ENCODE measurements at regions not wholly inside any gene's neighbourhood (a gene's known extent, or its start where the extent isn't known, plus 50 kb on each side); places are given as distances from the start of the nearest gene placed in this dataset.

DNA sequence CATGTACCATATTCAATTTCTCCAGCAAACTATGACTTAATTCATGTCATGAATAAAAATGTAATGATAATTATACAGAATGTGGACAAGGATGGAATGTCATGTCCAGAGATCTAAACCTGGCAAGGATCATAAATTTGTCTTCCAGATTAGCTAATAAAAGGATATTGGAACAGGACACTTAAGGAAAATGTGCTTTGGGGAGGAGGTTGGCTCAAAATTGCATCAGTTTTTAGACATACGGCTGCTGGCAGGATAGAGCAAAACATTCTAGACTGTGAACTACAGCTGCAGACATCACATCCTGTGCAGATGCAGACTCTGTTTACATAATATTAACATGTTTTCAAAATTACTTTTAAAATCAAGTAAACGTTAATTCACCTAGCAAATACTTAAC, 248.4 kb downstream of the TLR4 start:
- H3K9me3 ChIP-seq (ENCODE audit: insufficient read depth, low read depth, low read length): no peaks in the 10 kb centered on the region
- H3F3A ChIP-seq (ENCODE audit: low read depth): no peaks in the 10 kb centered on the region
- no peaks in the 10 kb centered on the region for H3K9me2 ChIP-seq (replicated peaks; ENCODE audit: low read depth, low read length)
- H3K79me2 ChIP-seq (ENCODE audit: insufficient read depth, low read length): no peaks in the 10 kb centered on the region
- no peak overlapping the region for H3K9ac ChIP-seq (ENCODE audit: low read depth, low read length, poor library complexity, severe bottlenecking)
- no peaks in the 10 kb centered on the region for H3K4me1 ChIP-seq (ENCODE audit: insufficient read depth, low read length, poor library complexity, severe bottlenecking)
- TF ChIP-seq, protein P1, sequence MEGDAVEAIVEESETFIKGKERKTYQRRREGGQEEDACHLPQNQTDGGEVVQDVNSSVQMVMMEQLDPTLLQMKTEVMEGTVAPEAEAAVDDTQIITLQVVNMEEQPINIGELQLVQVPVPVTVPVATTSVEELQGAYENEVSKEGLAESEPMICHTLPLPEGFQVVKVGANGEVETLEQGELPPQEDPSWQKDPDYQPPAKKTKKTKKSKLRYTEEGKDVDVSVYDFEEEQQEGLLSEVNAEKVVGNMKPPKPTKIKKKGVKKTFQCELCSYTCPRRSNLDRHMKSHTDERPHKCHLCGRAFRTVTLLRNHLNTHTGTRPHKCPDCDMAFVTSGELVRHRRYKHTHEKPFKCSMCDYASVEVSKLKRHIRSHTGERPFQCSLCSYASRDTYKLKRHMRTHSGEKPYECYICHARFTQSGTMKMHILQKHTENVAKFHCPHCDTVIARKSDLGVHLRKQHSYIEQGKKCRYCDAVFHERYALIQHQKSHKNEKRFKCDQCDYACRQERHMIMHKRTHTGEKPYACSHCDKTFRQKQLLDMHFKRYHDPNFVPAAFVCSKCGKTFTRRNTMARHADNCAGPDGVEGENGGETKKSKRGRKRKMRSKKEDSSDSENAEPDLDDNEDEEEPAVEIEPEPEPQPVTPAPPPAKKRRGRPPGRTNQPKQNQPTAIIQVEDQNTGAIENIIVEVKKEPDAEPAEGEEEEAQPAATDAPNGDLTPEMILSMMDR (conservative IDR thresholded peaks at IDR 0.05; ENCODE audit: low read length): no peak
- no peak for TF ChIP-seq EZH2phosphoT487 (IDR thresholded peaks at IDR 0.05; ENCODE audit: borderline replicate concordance)
- no peaks in the 10 kb centered on the region for H3K27me3 ChIP-seq (ENCODE audit: insufficient read depth, low read length, poor library complexity, severe bottlenecking)
- no peak overlapping the region for H3K4me3 ChIP-seq (ENCODE audit: low read length, poor library complexity, severe bottlenecking)
- H3K36me3 ChIP-seq (ENCODE audit: insufficient read depth, low read length): no peaks in the 10 kb centered on the region
- no peak overlapping the region for H3K4me2 ChIP-seq (ENCODE audit: low read depth, low read length, poor library complexity, severe bottlenecking)
- H4K20me1 ChIP-seq (ENCODE audit: insufficient read depth, low read length, poor library complexity, severe bottlenecking): no peaks in the 10 kb centered on the region
- H2AFZ ChIP-seq (ENCODE audit: low read length): no peak overlapping the region

DNA sequence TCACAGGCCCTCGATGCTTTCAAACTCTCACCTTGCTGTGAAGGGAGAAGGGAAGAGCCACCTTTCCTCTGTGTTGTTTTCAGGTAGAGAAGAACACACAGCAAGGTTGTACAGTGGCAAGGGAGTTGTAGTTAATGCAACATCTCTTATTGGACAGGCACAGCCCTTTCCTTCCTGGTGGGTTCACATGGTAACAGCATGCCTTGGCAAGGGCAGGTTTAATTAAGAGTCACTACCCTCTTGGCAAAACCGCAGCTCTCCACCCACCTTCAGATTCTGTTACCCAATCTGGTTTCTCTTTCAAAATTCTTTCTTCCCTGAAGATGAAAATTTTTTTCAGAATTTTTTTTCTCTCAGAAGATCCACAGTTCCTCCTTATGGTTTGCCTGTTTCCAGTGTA, 253.1 kb downstream of the TLR4 start:
- H3K4me2 ChIP-seq (ENCODE audit: low read depth, low read length, poor library complexity, severe bottlenecking): no peak overlapping the region
- no peak overlapping the region for H3K9ac ChIP-seq (ENCODE audit: low read depth, low read length, poor library complexity, severe bottlenecking)
- no peaks in the 10 kb centered on the region for H3K4me1 ChIP-seq (ENCODE audit: insufficient read depth, low read length, poor library complexity, severe bottlenecking)
- H3K4me3 ChIP-seq (ENCODE audit: low read length, poor library complexity, severe bottlenecking): no peak overlapping the region
- H3F3A ChIP-seq (ENCODE audit: low read depth): no peaks in the 10 kb centered on the region
- H3K9me3 ChIP-seq (ENCODE audit: insufficient read depth, low read depth, low read length): no peaks in the 10 kb centered on the region
- H3K36me3 ChIP-seq (ENCODE audit: insufficient read depth, low read length): no peaks in the 10 kb centered on the region
- H3K79me2 ChIP-seq (ENCODE audit: insufficient read depth, low read length): no peaks in the 10 kb centered on the region
- H3K27me3 ChIP-seq (ENCODE audit: insufficient read depth, low read length, poor library complexity, severe bottlenecking): no peaks in the 10 kb centered on the region
- H4K20me1 ChIP-seq (ENCODE audit: insufficient read depth, low read length, poor library complexity, severe bottlenecking): no peaks in the 10 kb centered on the region
- TF ChIP-seq, protein P1 (conservative IDR thresholded peaks at IDR 0.05; ENCODE audit: low read length): no peak
- H2AFZ ChIP-seq (ENCODE audit: low read length): no peak overlapping the region
- H3K9me2 ChIP-seq (replicated peaks; ENCODE audit: low read depth, low read length): no peaks in the 10 kb centered on the region

DNA sequence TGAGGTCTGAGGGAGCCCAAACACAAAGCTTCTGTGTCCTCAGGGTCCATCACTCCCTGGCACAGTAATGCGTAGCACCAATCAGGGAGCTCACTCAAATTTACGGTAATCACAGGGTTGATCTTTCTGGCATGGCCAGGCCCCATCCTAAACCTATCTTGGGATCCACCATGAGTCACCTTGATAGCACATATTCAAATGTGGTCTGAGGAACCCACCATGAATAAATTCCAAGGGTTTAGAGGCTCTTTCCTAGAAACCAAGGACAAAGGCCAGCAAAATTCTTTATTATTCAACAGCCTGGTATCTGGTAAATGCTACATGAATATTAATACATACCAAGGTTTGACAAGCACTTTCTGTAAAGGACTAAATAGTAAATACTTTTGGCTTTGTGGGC, 254.5 kb downstream of the TLR4 start:
- Histone ChIP-seq H3K4me3 (ENCODE audit: low read length, poor library complexity, severe bottlenecking) (no peak overlapping the region), H3K36me3 (ENCODE audit: insufficient read depth, low read length) (no peaks in the 10 kb centered on the region), H3K9ac (ENCODE audit: low read depth, low read length, poor library complexity, severe bottlenecking) (no peak overlapping the region), H3K9me2 (replicated peaks; ENCODE audit: low read depth, low read length) (no peaks in the 10 kb centered on the region), H3K9me3 (ENCODE audit: insufficient read depth, low read depth, low read length) (no peaks in the 10 kb centered on the region), H2AFZ (ENCODE audit: low read length) (no peak overlapping the region), H3K4me2 (ENCODE audit: low read depth, low read length, poor library complexity, severe bottlenecking) (no peak overlapping the region), H3F3A (ENCODE audit: low read depth) (no peaks in the 10 kb centered on the region), H3K27me3 (ENCODE audit: insufficient read depth, low read length, poor library complexity, severe bottlenecking) (no peaks in the 10 kb centered on the region), H3K79me2 (ENCODE audit: insufficient read depth, low read length) (no peaks in the 10 kb centered on the region), H3K4me1 (ENCODE audit: insufficient read depth, low read length, poor library complexity, severe bottlenecking) (no peaks in the 10 kb centered on the region), H4K20me1 (ENCODE audit: insufficient read depth, low read length, poor library complexity, severe bottlenecking) (no peaks in the 10 kb centered on the region)
- TF ChIP-seq, protein P1 (conservative IDR thresholded peaks at IDR 0.05; ENCODE audit: low read length): no peak
- no peak for TF ChIP-seq EZH2phosphoT487 (IDR thresholded peaks at IDR 0.05; ENCODE audit: borderline replicate concordance)
